H1 (cell line): ENCODE measurements at regions not wholly inside any gene's neighbourhood (a gene's known extent, or its start where the extent isn't known, plus 50 kb on each side); places are given as distances from the start of the nearest gene placed in this dataset.

Experiments
- CHD7 ChIP-seq: fragments of 300-600 bp; sonication (generic); IDR thresholded peaks from 2 replicates; pipeline ENCODE4 v1.7.1; 2012; ENCODE audit warnings: low read length, moderate library complexity, mild to moderate bottlenecking, inconsistent platforms; ENCODE audit not compliant: insufficient replicate concordance

- no peak for TF ChIP-seq CHD7
Measured at GRCh38 chr2:7974936-7975335, 706.9 kb upstream of the ID2 start (continued).
